GM18505 (cell line): ENCODE measurements at regions not wholly inside any gene's neighbourhood (a gene's known extent, or its start where the extent isn't known, plus 50 kb on each side); places are given as distances from the start of the nearest gene placed in this dataset.
"Not testable (repeated sequence)": the region's sequence is repeated elsewhere in the genome, so short reads cannot be mapped to it uniquely, and the experiment has no call there.

Source experiments
- ATAC-seq: cut with Tn5 transposase; IDR thresholded peaks from one replicate; pipeline ENCODE4 v1.9.1; 2021; ENCODE audit not compliant: unreplicated experiment
- POLR2A ChIP-seq: IDR thresholded peaks from 4 replicates; pipeline ENCODE4 v1.6.1; 2011; ENCODE audit warnings: borderline replicate concordance; ENCODE audit not compliant: insufficient read depth, insufficient read length; ENCODE audit errors: extremely low read depth

GRCh38 chr10:90111671-90112070 is 410.3 kb downstream of the KIF20B start:
- ATAC-seq, result no peak

GRCh38 chr10:90112681-90113080 is 411.3 kb downstream of the KIF20B start:
- TF ChIP-seq POLR2A, result no peak

More at GRCh38 chr10:90111671-90112070, 410.3 kb downstream of the KIF20B start:
- no peak for TF ChIP-seq POLR2A

GRCh38 chr10:90118567-90118966 is 417.2 kb downstream of the KIF20B start:
- not testable (repeated sequence) for ATAC-seq

More at GRCh38 chr10:90112681-90113080, 411.3 kb downstream of the KIF20B start:
- no peak for ATAC-seq

- ATAC-seq, result not testable (repeated sequence)
Observed at GRCh38 chr10:90119631-90120280, 418.4 kb downstream of the KIF20B start.

- ATAC-seq, result no peak
- no peak for TF ChIP-seq POLR2A
Observed at GRCh38 chr10:90125456-90126255, 424.3 kb downstream of the KIF20B start.

GRCh38 chr10:90126256-90126595 is 424.8 kb downstream of the KIF20B start:
- TF ChIP-seq POLR2A, result no peak
- ATAC-seq, result no peak

GRCh38 chr10:90130321-90131086 is 429.1 kb downstream of the KIF20B start:
- TF ChIP-seq POLR2A, result no peak
- peak; percentile 66 for ATAC-seq

- no peak for ATAC-seq
- no peak for TF ChIP-seq POLR2A
Observed at GRCh38 chr10:90133606-90134005, 432.2 kb downstream of the KIF20B start.

GRCh38 chr10:90136731-90137316 is 435.4 kb downstream of the KIF20B start:
- no peak for TF ChIP-seq POLR2A
- ATAC-seq, result no peak

GRCh38 chr10:90138844-90139243 is 437.5 kb downstream of the KIF20B start:
- TF ChIP-seq POLR2A, result no peak
- no peak for ATAC-seq

GRCh38 chr10:90141791-90142190 is 440.4 kb downstream of the KIF20B start:
- TF ChIP-seq POLR2A, result no peak
- no peak for ATAC-seq

GRCh38 chr10:90143937-90144336 is 442.5 kb downstream of the KIF20B start:
- no peak for ATAC-seq
- TF ChIP-seq POLR2A, result no peak

- ATAC-seq, result no peak
- TF ChIP-seq POLR2A, result no peak
Observed at GRCh38 chr10:90148116-90148855, 446.9 kb downstream of the KIF20B start.
